K562 (cell line): ENCODE measurements at regions not wholly inside any gene's neighbourhood (a gene's known extent, or its start where the extent isn't known, plus 50 kb on each side); places are given as distances from the start of the nearest gene placed in this dataset.

Experiments
- ADNP ChIP-seq: fragments of 200-800 bp; sonication (Bioruptor generic); IDR thresholded peaks from 2 replicates; pipeline ENCODE4 v1.6.1; 2016; ENCODE audit warnings: missing genetic modification characterization, missing compliant biosample characterization
- BRD9 ChIP-seq: fragments of 450-650 bp; IDR thresholded peaks from 2 replicates; pipeline ENCODE4 v1.6.1; 2018; ENCODE audit warnings: low read depth; ENCODE audit not compliant: partially characterized antibody
- HMG20B ChIP-seq: fragments of 250-450 bp; sonication (Bioruptor Pico); IDR thresholded peaks from 2 replicates; pipeline ENCODE4 v1.5.0; 2021; ENCODE audit warnings: mild to moderate bottlenecking
- HNRNPL ChIP-seq: fragments of 200-400 bp; formaldehyde crosslinking; IDR thresholded peaks from 2 replicates; pipeline ENCODE4 v1.6.1; 2017; ENCODE audit warnings: low read depth, mild to moderate bottlenecking, low read length
- IFI16 ChIP-seq: fragments of 250-450 bp; sonication (Bioruptor Pico); IDR thresholded peaks from 2 replicates; pipeline ENCODE4 v2.1.2; 2022; ENCODE audit warnings: mild to moderate bottlenecking, inconsistent platforms
- NFATC3 ChIP-seq: fragments of 450-650 bp; IDR thresholded peaks from 2 replicates; pipeline ENCODE4 v1.6.1; 2017; ENCODE audit warnings: mild to moderate bottlenecking
- NR1H2 ChIP-seq: sonication (generic); formaldehyde crosslinking; IDR thresholded peaks from 2 replicates; pipeline ENCODE4 v1.4.0; 2020; ENCODE audit warnings: mild to moderate bottlenecking, missing genetic modification reagents
- PHB2 ChIP-seq: fragments of 450-650 bp; IDR thresholded peaks from 2 replicates; pipeline ENCODE4 v1.6.1; 2017; ENCODE audit warnings: low read depth
- POLR2AphosphoS2 ChIP-seq: IDR thresholded peaks from 2 replicates; pipeline ENCODE4 v1.6.1; 2012; ENCODE audit warnings: low read length, improper control_type of control experiment
- PRDM10 ChIP-seq: fragments of 450-650 bp; IDR thresholded peaks from 2 replicates; pipeline ENCODE4 v1.6.1; 2018; ENCODE audit not compliant: partially characterized antibody
- PURB ChIP-seq: sonication (generic); formaldehyde crosslinking; IDR thresholded peaks from 2 replicates; pipeline ENCODE4 v1.9.0; 2021; ENCODE audit warnings: low read depth, mild to moderate bottlenecking, missing genetic modification reagents
- REST ChIP-seq, 2 experiments: fragments of 450-650 bp; formaldehyde crosslinking in 1 of 2; IDR thresholded peaks; 2 replicates each; pipeline versions ENCODE4 v1.4.0 to v1.6.1; 2014 to 2020; ENCODE audit warnings: mild to moderate bottlenecking in 2 of 2, borderline replicate concordance in 1 of 2, low read depth in 1 of 2
- SRSF1 ChIP-seq: fragments of 200-400 bp; formaldehyde crosslinking; IDR thresholded peaks from 2 replicates; pipeline ENCODE4 v1.6.1; 2017; ENCODE audit warnings: mild to moderate bottlenecking, low read depth, low read length, moderate library complexity

DNA sequence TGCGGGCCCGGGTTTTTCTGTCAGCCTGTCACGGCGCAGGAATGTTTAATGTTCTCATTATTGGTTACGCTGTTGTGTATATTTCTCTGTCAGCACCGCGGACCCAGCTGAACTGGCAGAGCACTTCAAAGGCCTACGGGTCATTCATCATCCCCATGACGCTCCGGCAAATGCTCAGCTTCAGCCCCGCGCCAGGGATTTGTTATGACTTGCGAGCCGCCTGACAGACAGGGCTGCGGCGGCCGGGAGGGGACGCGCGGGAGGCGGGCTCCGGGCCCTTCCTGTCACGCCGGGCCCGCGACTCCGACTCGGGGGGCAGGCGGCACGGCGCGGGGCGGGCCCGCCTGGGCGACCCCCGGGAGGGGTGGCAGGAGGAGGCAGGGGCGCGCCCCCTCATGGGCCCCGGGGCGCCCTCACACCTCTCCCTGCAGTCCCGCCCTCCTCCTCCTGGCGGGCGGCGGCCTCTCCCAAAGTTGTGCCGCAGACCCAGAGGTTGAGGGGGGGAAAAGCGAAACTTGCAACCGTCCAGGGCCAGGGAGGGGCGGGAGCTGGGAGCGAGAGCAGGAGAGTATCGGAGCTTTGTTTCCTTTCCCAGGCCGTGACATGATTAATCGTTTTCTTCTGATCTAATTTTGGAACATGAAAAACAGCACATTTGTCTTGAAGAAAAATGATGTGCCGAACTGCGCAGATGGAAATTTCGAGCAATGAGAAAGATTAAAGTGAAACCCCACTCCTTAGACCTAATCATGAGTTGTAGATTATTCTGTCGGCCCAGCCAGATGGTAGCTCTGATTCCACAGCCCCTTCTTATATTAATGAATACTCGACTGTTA is 59.3 kb upstream of the COMTD1 start (continued):
- TF ChIP-seq REST (IDR thresholded peaks at IDR 0.05; ENCODE audit: borderline replicate concordance) = peak; percentile 13; the same call in 1 of the 2 replicates
- 0 out of 2 replicates have a peak, but pooled peaks have one; percentile 39 for TF ChIP-seq REST (CRISPR knock-in tag; IDR thresholded peaks at IDR 0.05; ENCODE audit: low read depth)
- no peak for TF ChIP-seq HMG20B
- no peak for TF ChIP-seq PHB2
- TF ChIP-seq PURB = no peak
- no peak for TF ChIP-seq POLR2AphosphoS2
- no peak for TF ChIP-seq HNRNPL
- TF ChIP-seq IFI16 = no peak
- no peak for TF ChIP-seq BRD9
- peak; percentile 79 for TF ChIP-seq PRDM10
- TF ChIP-seq SRSF1 = no peak
- no peak for TF ChIP-seq ADNP
- TF ChIP-seq NFATC3 = no peak
- TF ChIP-seq NR1H2 = no peak
